ENCODE measurements at regions not wholly inside any gene's neighbourhood (a gene's known extent, or its start where the extent isn't known, plus 50 kb on each side); places are given as distances from the start of the nearest gene placed in this dataset.

DNA sequence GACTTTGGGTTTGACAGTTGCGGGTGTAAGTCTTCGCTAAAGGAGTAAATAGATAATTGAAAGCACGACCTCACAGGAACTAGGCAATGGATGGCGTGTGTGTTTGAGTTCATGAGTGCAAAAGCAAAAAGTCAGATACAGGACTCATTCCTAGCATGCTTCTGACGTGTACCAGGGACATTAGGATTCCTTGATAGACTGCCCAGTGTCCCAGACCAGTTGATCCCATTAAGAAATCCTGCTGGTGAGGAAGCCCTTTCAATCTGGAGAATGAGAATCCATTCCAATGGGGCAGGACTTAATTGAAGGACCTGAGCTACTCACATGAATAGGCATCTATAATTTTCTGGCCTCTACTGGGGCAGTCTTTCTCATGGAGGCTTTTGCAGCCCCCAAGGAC, 235.4 kb downstream of the RAD51AP2 start:
- ATAC-seq (ENCODE audit: low FRiP score) = no peak
- TF ChIP-seq, protein P1, sequence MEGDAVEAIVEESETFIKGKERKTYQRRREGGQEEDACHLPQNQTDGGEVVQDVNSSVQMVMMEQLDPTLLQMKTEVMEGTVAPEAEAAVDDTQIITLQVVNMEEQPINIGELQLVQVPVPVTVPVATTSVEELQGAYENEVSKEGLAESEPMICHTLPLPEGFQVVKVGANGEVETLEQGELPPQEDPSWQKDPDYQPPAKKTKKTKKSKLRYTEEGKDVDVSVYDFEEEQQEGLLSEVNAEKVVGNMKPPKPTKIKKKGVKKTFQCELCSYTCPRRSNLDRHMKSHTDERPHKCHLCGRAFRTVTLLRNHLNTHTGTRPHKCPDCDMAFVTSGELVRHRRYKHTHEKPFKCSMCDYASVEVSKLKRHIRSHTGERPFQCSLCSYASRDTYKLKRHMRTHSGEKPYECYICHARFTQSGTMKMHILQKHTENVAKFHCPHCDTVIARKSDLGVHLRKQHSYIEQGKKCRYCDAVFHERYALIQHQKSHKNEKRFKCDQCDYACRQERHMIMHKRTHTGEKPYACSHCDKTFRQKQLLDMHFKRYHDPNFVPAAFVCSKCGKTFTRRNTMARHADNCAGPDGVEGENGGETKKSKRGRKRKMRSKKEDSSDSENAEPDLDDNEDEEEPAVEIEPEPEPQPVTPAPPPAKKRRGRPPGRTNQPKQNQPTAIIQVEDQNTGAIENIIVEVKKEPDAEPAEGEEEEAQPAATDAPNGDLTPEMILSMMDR (IDR thresholded peaks at IDR 0.05) = no peak
- DNase-seq (ENCODE audit: low spot score) = no peak

DNA sequence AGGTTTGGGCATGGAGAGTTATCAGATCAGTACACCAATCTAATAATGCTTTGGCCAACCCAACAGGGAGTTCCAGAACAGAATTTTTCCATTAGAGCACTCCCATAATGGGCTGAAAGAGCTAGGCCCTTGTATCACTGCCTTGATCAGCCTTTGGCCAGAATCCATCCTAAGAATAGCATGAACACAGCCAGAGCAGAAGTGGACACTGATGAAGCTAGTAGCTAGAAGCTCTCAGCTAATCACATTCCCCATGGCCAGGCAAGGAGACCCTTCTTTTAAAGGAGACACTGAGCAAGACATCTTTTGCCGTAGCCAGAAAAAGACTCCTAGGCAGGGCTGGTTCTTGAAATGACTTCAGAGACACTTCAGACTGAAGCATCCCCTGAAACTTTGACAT, 236.0 kb downstream of the RAD51AP2 start:
- DNase-seq (ENCODE audit: low spot score) (no peak), ATAC-seq (ENCODE audit: low FRiP score) (no peak)
- TF ChIP-seq, protein P1 (IDR thresholded peaks at IDR 0.05) = no peak

DNA sequence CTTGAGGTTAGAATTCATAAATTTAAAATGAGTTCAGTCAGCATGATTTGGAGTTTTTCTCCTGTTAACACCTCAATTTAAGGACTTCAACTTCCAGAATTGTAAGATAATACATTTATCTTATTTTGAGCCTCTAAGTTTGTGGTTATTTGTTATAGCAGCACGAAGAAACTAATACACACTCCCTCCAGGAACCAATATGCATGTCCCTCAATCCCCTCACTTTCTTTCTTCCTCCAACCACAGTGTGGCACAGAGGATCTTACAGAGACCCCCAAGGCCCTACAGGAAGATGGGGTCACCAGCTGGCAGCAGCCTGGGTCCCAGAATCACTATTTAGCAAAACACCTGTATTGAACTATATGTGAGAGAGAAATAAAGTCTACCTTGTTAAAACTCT, 242.0 kb downstream of the RAD51AP2 start:
- no peak for ATAC-seq (ENCODE audit: low FRiP score)
- TF ChIP-seq, protein P1 (IDR thresholded peaks at IDR 0.05) = no peak
- no peak for DNase-seq (ENCODE audit: low spot score)

- ATAC-seq (ENCODE audit: low FRiP score) (no peak), DNase-seq (ENCODE audit: low spot score) (no peak)
- TF ChIP-seq, protein P1 (IDR thresholded peaks at IDR 0.05) = no peak
Measured at GRCh38 chr2:17272652-17273525, 245.4 kb downstream of the RAD51AP2 start.

GRCh38 chr2:17272170-17272569, 246.1 kb downstream of the RAD51AP2 start:
- no peak for ATAC-seq (ENCODE audit: low FRiP score)
- TF ChIP-seq, protein P1 (IDR thresholded peaks at IDR 0.05) = no peak
- no peak for DNase-seq (ENCODE audit: low spot score)

DNA sequence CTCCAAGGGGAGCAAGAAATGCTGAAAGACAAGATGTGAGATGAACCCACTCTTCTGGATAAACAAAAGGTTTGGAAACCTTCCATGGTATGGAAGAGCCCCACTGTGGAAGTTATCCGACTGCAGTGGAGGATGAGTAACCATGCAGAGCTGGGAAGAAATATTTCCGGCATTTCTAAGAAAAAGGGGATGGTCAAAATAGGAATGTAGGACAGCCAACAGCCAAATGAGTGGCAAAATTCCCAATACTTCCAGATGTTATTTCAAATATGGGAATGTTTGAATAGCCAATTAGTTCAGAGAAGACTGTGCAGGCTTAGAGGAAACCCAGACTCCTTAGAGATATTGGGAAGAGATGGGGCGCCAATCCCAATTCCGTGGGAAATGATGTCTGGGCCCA, 246.8 kb downstream of the RAD51AP2 start:
- TF ChIP-seq, protein P1 (IDR thresholded peaks at IDR 0.05) = no peak
- ATAC-seq (ENCODE audit: low FRiP score) (no peak), DNase-seq (ENCODE audit: low spot score) (no peak)

DNA sequence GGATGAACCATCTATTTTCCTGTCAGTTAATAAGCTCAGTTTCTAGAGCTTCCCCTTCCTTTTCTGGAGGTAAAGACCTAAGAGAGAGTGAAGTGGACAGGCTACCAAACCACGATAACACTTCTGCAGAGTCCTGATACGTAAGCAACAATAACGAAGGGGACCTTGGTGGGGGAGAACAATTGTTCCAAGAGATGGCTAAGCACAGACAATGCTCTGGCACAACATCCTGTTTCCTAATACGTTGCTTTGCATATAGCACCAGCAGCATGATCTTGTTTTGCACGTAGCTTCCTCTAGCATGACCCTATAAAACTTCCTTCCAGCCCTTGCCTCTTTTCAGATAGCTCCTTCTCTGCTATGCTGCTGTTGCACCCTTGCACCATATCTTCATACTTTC, 247.3 kb downstream of the RAD51AP2 start:
- TF ChIP-seq, protein P1 (IDR thresholded peaks at IDR 0.05) = no peak
- DNase-seq (ENCODE audit: low spot score) = no peak
- ATAC-seq (ENCODE audit: low FRiP score) = no peak
